ENCODE measurements at regions not wholly inside any gene's neighbourhood (a gene's known extent, or its start where the extent isn't known, plus 50 kb on each side); places are given as distances from the start of the nearest gene placed in this dataset.
"Not testable (repeated sequence)": the region's sequence is repeated elsewhere in the genome, so short reads cannot be mapped to it uniquely, and the experiment has no call there.

GRCh38 chr13:50229960-50230661, 214.9 kb downstream of the KCNRG start:
- Histone ChIP-seq H3K4me1 (ENCODE audit: control insufficient read depth, insufficient read depth, low read length) (no peaks in the 10 kb centered on the region), H3K36me3 (ENCODE audit: control insufficient read depth, insufficient read depth, low read length) (no peaks in the 10 kb centered on the region), H3K9me3 (ENCODE audit: control insufficient read depth, low read length) (no peaks in the 10 kb centered on the region), H3K27me3 (ENCODE audit: control insufficient read depth, insufficient read depth, low read length) (no peaks in the 10 kb centered on the region), H3K9ac (ENCODE audit: low read length) (no peak overlapping the region), H3K4me3 (ENCODE audit: low read length) (no peak overlapping the region)

DNA sequence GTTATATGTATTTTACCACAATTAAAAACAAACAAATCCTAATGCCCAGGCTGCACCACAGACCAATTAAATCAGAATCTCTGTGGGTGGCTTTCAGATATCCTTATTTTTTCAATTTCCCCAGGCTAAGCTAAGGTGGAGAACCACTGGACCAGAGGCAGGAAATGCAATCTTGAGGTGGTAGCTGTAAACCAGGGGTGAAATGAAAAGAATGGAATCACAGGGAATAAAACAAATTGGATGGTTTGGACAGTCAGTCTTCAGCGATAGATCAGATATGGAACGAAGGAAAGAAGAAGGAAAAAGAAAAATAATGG, 215.4 kb downstream of the KCNRG start:
- Histone ChIP-seq H3K27me3 (ENCODE audit: control insufficient read depth, insufficient read depth, low read length) (no peaks in the 10 kb centered on the region), H3K4me1 (ENCODE audit: control insufficient read depth, insufficient read depth, low read length) (no peaks in the 10 kb centered on the region), H3K9me3 (ENCODE audit: control insufficient read depth, low read length) (no peaks in the 10 kb centered on the region), H3K36me3 (ENCODE audit: control insufficient read depth, insufficient read depth, low read length) (no peaks in the 10 kb centered on the region), H3K4me3 (ENCODE audit: low read length) (no peak overlapping the region), H3K9ac (ENCODE audit: low read length) (no peak overlapping the region)

DNA sequence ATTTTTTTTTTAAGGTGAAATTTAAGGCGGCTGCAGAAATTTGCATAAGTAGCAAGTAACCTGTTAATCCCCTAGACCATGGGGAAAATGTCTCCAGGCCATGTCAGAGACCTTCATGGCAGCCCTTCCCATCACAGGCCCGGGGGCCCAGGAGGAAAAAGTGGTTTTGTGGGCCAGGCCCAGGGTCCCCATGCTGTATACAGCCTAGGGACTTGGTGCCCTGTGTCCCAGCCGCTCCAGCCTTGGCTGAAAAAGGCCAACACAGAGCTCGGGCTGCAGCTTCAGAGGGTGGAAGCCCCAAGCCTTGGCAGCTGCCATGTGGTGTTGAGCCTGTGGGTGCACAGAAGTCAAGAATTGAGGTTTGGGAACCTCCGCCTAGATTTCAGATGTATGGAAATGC, 218.3 kb downstream of the KCNRG start:
- H3K4me3 ChIP-seq (ENCODE audit: low read length); H3K9me3 ChIP-seq (ENCODE audit: control insufficient read depth, low read length); H3K4me1 ChIP-seq (ENCODE audit: control insufficient read depth, insufficient read depth, low read length); H3K9ac ChIP-seq (ENCODE audit: low read length); H3K36me3 ChIP-seq (ENCODE audit: control insufficient read depth, insufficient read depth, low read length); H3K27me3 ChIP-seq (ENCODE audit: control insufficient read depth, insufficient read depth, low read length): not testable (repeated sequence)

GRCh38 chr13:50235604-50236342, 220.5 kb downstream of the KCNRG start:
- Histone ChIP-seq H3K9me3 (ENCODE audit: control insufficient read depth, low read length) (no peaks in the 10 kb centered on the region), H3K4me1 (ENCODE audit: control insufficient read depth, insufficient read depth, low read length) (no peaks in the 10 kb centered on the region), H3K27me3 (ENCODE audit: control insufficient read depth, insufficient read depth, low read length) (no peaks in the 10 kb centered on the region), H3K4me3 (ENCODE audit: low read length) (no peak overlapping the region), H3K9ac (ENCODE audit: low read length) (no peak overlapping the region), H3K36me3 (ENCODE audit: control insufficient read depth, insufficient read depth, low read length) (no peaks in the 10 kb centered on the region)

- H3K4me3 ChIP-seq (ENCODE audit: low read length), result no peak overlapping the region
- H3K36me3 ChIP-seq (ENCODE audit: control insufficient read depth, insufficient read depth, low read length), result no peaks in the 10 kb centered on the region
- no peaks in the 10 kb centered on the region for H3K4me1 ChIP-seq (ENCODE audit: control insufficient read depth, insufficient read depth, low read length)
- H3K9me3 ChIP-seq (ENCODE audit: control insufficient read depth, low read length), result no peaks in the 10 kb centered on the region
- no peaks in the 10 kb centered on the region for H3K27me3 ChIP-seq (ENCODE audit: control insufficient read depth, insufficient read depth, low read length)
- no peak overlapping the region for H3K9ac ChIP-seq (ENCODE audit: low read length)
Observed at GRCh38 chr13:50236898-50237318, 221.7 kb downstream of the KCNRG start.

- H3K4me1 ChIP-seq (ENCODE audit: control insufficient read depth, insufficient read depth, low read length), result no peaks in the 10 kb centered on the region
- H3K36me3 ChIP-seq (ENCODE audit: control insufficient read depth, insufficient read depth, low read length), result no peaks in the 10 kb centered on the region
- H3K9me3 ChIP-seq (ENCODE audit: control insufficient read depth, low read length), result no peaks in the 10 kb centered on the region
- H3K4me3 ChIP-seq (ENCODE audit: low read length), result no peak overlapping the region
- no peak overlapping the region for H3K9ac ChIP-seq (ENCODE audit: low read length)
- H3K27me3 ChIP-seq (ENCODE audit: control insufficient read depth, insufficient read depth, low read length), result no peaks in the 10 kb centered on the region
Observed at GRCh38 chr13:50238922-50239321, 223.7 kb downstream of the KCNRG start.

DNA sequence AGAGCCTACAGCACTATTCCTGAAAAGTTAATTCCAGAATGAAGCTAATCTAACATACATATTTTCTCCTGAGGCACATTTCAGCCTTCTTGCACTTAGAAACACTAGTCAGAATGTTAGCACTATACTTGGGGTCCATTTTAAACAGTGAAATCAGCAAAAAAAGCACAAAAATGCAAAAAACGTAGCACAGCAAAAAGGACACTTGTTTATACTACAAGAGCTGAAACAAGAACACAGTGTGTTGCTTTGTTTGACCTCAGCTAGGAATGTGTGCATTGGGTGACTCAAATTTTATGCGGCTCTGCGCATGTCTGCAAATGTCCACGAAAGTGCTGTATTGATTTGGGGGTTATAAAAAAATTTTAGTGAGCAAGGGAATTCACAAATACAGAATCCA, 226.2 kb downstream of the KCNRG start:
- no peaks in the 10 kb centered on the region for H3K36me3 ChIP-seq (ENCODE audit: control insufficient read depth, insufficient read depth, low read length)
- H3K9me3 ChIP-seq (ENCODE audit: control insufficient read depth, low read length), result no peaks in the 10 kb centered on the region
- H3K9ac ChIP-seq (ENCODE audit: low read length), result no peak overlapping the region
- H3K27me3 ChIP-seq (ENCODE audit: control insufficient read depth, insufficient read depth, low read length), result no peaks in the 10 kb centered on the region
- H3K4me3 ChIP-seq (ENCODE audit: low read length), result no peak overlapping the region
- H3K4me1 ChIP-seq (ENCODE audit: control insufficient read depth, insufficient read depth, low read length), result peaks cover 12% of the 10 kb centered on the region

DNA sequence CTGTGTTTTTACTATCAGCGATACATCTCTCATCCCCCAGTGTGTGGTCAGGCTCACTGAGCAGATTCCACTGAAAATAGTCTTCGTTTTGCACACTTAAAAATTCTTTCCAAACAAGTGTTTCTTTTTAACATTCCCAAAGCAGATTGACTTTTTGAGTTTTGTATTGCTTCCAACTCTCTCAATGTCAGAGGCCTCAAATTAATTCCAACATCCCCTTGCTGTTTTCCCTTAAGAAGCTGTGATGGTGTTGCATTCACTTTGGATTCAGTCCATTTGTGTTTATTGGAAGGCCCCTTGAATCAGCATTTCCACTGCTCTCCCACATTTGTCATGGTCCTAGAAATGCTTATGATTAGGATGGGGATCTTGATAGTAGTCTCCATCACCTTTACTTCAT, 228.7 kb downstream of the KCNRG start:
- no peaks in the 10 kb centered on the region for H3K27me3 ChIP-seq (ENCODE audit: control insufficient read depth, insufficient read depth, low read length)
- H3K4me3 ChIP-seq (ENCODE audit: low read length), result no peak overlapping the region
- H3K36me3 ChIP-seq (ENCODE audit: control insufficient read depth, insufficient read depth, low read length), result no peaks in the 10 kb centered on the region
- H3K9me3 ChIP-seq (ENCODE audit: control insufficient read depth, low read length), result no peaks in the 10 kb centered on the region
- H3K9ac ChIP-seq (ENCODE audit: low read length), result no peak overlapping the region
- peaks cover 12% of the 10 kb centered on the region for H3K4me1 ChIP-seq (ENCODE audit: control insufficient read depth, insufficient read depth, low read length)

DNA sequence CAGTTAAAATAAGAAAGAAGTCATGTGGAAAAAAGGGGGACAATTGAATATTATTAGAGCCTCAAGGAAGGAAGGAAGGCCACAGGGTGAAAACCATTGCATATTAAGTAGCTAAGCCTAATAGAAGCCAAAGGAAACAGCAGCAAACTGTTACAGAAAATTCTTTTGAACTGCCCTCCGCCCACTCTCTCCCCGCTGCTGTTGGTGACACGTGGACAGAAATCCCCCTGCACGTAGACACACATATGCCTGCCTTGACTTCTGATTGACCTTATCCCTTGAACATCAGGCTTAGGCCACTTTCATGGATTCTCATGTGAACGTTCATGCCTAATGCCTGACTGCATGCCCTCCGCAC, 229.1 kb downstream of the KCNRG start:
- no peak overlapping the region for H3K4me3 ChIP-seq (ENCODE audit: low read length)
- no peaks in the 10 kb centered on the region for H3K27me3 ChIP-seq (ENCODE audit: control insufficient read depth, insufficient read depth, low read length)
- no peaks in the 10 kb centered on the region for H3K36me3 ChIP-seq (ENCODE audit: control insufficient read depth, insufficient read depth, low read length)
- H3K9ac ChIP-seq (ENCODE audit: low read length), result no peak overlapping the region
- no peaks in the 10 kb centered on the region for H3K9me3 ChIP-seq (ENCODE audit: control insufficient read depth, low read length)
- peaks cover 12% of the 10 kb centered on the region for H3K4me1 ChIP-seq (ENCODE audit: control insufficient read depth, insufficient read depth, low read length)

GRCh38 chr13:50244713-50245574, 229.7 kb downstream of the KCNRG start:
- Histone ChIP-seq H3K9ac (ENCODE audit: low read length) (no peak overlapping the region), H3K9me3 (ENCODE audit: control insufficient read depth, low read length) (no peaks in the 10 kb centered on the region), H3K27me3 (ENCODE audit: control insufficient read depth, insufficient read depth, low read length) (no peaks in the 10 kb centered on the region), H3K4me1 (ENCODE audit: control insufficient read depth, insufficient read depth, low read length) (peaks cover 12% of the 10 kb centered on the region), H3K4me3 (ENCODE audit: low read length) (no peak overlapping the region), H3K36me3 (ENCODE audit: control insufficient read depth, insufficient read depth, low read length) (no peaks in the 10 kb centered on the region)

GRCh38 chr13:50247223-50247622, 232.0 kb downstream of the KCNRG start:
- Histone ChIP-seq H3K4me3 (ENCODE audit: low read length) (no peak overlapping the region), H3K27me3 (ENCODE audit: control insufficient read depth, insufficient read depth, low read length) (no peaks in the 10 kb centered on the region), H3K4me1 (ENCODE audit: control insufficient read depth, insufficient read depth, low read length) (peaks cover 12% of the 10 kb centered on the region), H3K9ac (ENCODE audit: low read length) (no peak overlapping the region), H3K9me3 (ENCODE audit: control insufficient read depth, low read length) (no peaks in the 10 kb centered on the region), H3K36me3 (ENCODE audit: control insufficient read depth, insufficient read depth, low read length) (no peaks in the 10 kb centered on the region)

- Histone ChIP-seq H3K4me3 (ENCODE audit: low read length) (no peak overlapping the region), H3K9ac (ENCODE audit: low read length) (no peak overlapping the region), H3K4me1 (ENCODE audit: control insufficient read depth, insufficient read depth, low read length) (peaks cover 12% of the 10 kb centered on the region), H3K27me3 (ENCODE audit: control insufficient read depth, insufficient read depth, low read length) (no peaks in the 10 kb centered on the region), H3K36me3 (ENCODE audit: control insufficient read depth, insufficient read depth, low read length) (no peaks in the 10 kb centered on the region), H3K9me3 (ENCODE audit: control insufficient read depth, low read length) (no peaks in the 10 kb centered on the region)
Observed at GRCh38 chr13:50248516-50249143, 233.4 kb downstream of the KCNRG start.
